ENCODE measurements at regions not wholly inside any gene's neighbourhood (a gene's known extent, or its start where the extent isn't known, plus 50 kb on each side); places are given as distances from the start of the nearest gene placed in this dataset.

- H3K4me1 ChIP-seq = no peaks in the 10 kb centered on the region
- H3K4me3 ChIP-seq = no peak overlapping the region
- WGBS, 4 donors = 60 to 62% (median 61%) methylated on average over 2 of the region's 2 CpGs
- intact Hi-C loops (cut with DNase I) = loop anchor here in 2 of 10 donors (10.0 kb wide), 2 partner anchors 403 to 413 kb away; no protein-coding TSS in a partner anchor
- TF ChIP-seq, protein P1, sequence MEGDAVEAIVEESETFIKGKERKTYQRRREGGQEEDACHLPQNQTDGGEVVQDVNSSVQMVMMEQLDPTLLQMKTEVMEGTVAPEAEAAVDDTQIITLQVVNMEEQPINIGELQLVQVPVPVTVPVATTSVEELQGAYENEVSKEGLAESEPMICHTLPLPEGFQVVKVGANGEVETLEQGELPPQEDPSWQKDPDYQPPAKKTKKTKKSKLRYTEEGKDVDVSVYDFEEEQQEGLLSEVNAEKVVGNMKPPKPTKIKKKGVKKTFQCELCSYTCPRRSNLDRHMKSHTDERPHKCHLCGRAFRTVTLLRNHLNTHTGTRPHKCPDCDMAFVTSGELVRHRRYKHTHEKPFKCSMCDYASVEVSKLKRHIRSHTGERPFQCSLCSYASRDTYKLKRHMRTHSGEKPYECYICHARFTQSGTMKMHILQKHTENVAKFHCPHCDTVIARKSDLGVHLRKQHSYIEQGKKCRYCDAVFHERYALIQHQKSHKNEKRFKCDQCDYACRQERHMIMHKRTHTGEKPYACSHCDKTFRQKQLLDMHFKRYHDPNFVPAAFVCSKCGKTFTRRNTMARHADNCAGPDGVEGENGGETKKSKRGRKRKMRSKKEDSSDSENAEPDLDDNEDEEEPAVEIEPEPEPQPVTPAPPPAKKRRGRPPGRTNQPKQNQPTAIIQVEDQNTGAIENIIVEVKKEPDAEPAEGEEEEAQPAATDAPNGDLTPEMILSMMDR (IDR thresholded peaks at IDR 0.05) = no peak
- TF ChIP-seq POLR2A (IDR thresholded peaks at IDR 0.05) = no peak
- ATAC-seq (no peak), DNase-seq (no peak)
- no peaks in the 10 kb centered on the region for H3K9me3 ChIP-seq
- H3K36me3 ChIP-seq = no peaks in the 10 kb centered on the region
- H3K27me3 ChIP-seq = peaks cover 0 to 6% (median 0%) of the 10 kb centered on the region in 9 donors
- H3K27ac ChIP-seq = no peak overlapping the region
These were observed 150.4 kb downstream of the NR4A2 start for GRCh38 chr2:156182132-156182531.

- no peak for ATAC-seq
- Histone ChIP-seq H3K4me1 (no peaks in the 10 kb centered on the region), H3K27ac (no peak overlapping the region), H3K36me3 (no peaks in the 10 kb centered on the region), H3K27me3 (peaks cover 0 to 6% (median 0%) of the 10 kb centered on the region in 9 donors), H3K9me3 (no peaks in the 10 kb centered on the region), H3K4me3 (no peak overlapping the region)
- 70 to 83% (median 79%) methylated on average over 1 of the region's 1 CpG for WGBS, 4 donors
- intact Hi-C loops (cut with DNase I) = loop anchor here in 2 of 10 donors (10.0 kb wide), 2 partner anchors 404 to 414 kb away; no protein-coding TSS in a partner anchor
- TF ChIP-seq, protein P1 (IDR thresholded peaks at IDR 0.05) = no peak
- TF ChIP-seq POLR2A (IDR thresholded peaks at IDR 0.05) = no peak
- no peak for DNase-seq
These were observed 151.3 kb downstream of the NR4A2 start for GRCh38 chr2:156181208-156181607.

GRCh38 chr2:156177654-156178053 is 154.9 kb downstream of the NR4A2 start:
- no peaks in the 10 kb centered on the region for H3K9me3 ChIP-seq
- ATAC-seq = no peak
- DNase-seq = no peak
- no peaks in the 10 kb centered on the region for H3K27me3 ChIP-seq
- no peak for TF ChIP-seq POLR2A (IDR thresholded peaks at IDR 0.05)
- TF ChIP-seq, protein P1 (IDR thresholded peaks at IDR 0.05) = no peak
- no peaks in the 10 kb centered on the region for H3K36me3 ChIP-seq
- intact Hi-C loops (cut with DNase I) = no loop called here
- H3K4me3 ChIP-seq = no peak overlapping the region
- no peaks in the 10 kb centered on the region for H3K4me1 ChIP-seq
- H3K27ac ChIP-seq = no peak overlapping the region
- 67 to 79% (median 71%) methylated on average over 3 of the region's 3 CpGs for WGBS, 4 donors

GRCh38 chr2:156175946-156176345 is 156.6 kb downstream of the NR4A2 start:
- no peak for ATAC-seq
- H3K4me1 ChIP-seq = no peaks in the 10 kb centered on the region

More at GRCh38 chr2:156175946-156176345, 156.6 kb downstream of the NR4A2 start:
- TF ChIP-seq, protein P1 (IDR thresholded peaks at IDR 0.05) = no peak
- TF ChIP-seq POLR2A (IDR thresholded peaks at IDR 0.05) = no peak
- Histone ChIP-seq H3K27me3 (no peaks in the 10 kb centered on the region), H3K36me3 (no peaks in the 10 kb centered on the region), H3K9me3 (peaks cover 0 to 3% (median 0%) of the 10 kb centered on the region in 12 donors), H3K4me3 (no peak overlapping the region), H3K27ac (no peak overlapping the region)
- intact Hi-C loops (cut with DNase I) = no loop called here
- 71 to 82% (median 75%) methylated on average over 2 of the region's 2 CpGs for WGBS, 4 donors
- DNase-seq = no peak

Data from heart left ventricle (tissue), 16 donors.